Tibial nerve (tissue), 4 donors: ENCODE measurements at regions not wholly inside any gene's neighbourhood (a gene's known extent, or its start where the extent isn't known, plus 50 kb on each side); places are given as distances from the start of the nearest gene placed in this dataset.

Experiments used
- DNase-seq, 2 donors: peaks; one replicate each; pipeline ENCODE4 v3.0.0-alpha.2; 2019; ENCODE audit warnings: low spot score in 2 of 2
- H3K27ac ChIP-seq, 4 donors: fragments of 200-600 bp; sonication (generic) in 3 of 4; one replicate each; pipeline ENCODE4 v1.5.1; 2017 to 2019; ENCODE audit warnings: mild to moderate bottlenecking in 1 of 4
- H3K27me3 ChIP-seq, 2 donors: fragments of 200-600 bp; sonication (generic) in 1 of 2; one replicate each; pipeline versions ENCODE4 v1.5.1 to v1.6.0; 2017 to 2019
- H3K36me3 ChIP-seq, 3 donors: fragments of 200-600 bp; sonication (generic); one replicate each; pipeline ENCODE4 v1.5.1; 2018 to 2019
- H3K4me1 ChIP-seq, 4 donors: fragments of 200-600 bp; sonication (generic) in 3 of 4; one replicate each; pipeline ENCODE4 v1.5.1; 2017 to 2019
- H3K4me3 ChIP-seq, 4 donors: fragments of 200-600 bp; sonication (generic) in 3 of 4; one replicate each; pipeline ENCODE4 v1.5.1; 2017 to 2019; ENCODE audit warnings: mild to moderate bottlenecking in 1 of 4, moderate library complexity in 1 of 4
- H3K9me3 ChIP-seq, 4 donors: fragments of 200-600 bp; sonication (generic) in 3 of 4; one replicate each; pipeline ENCODE4 v1.5.1; 2017 to 2019
- CTCF ChIP-seq, 5 experiments: fragments of 200-600 bp in 3 of 5; fragments of 450-650 bp in 2 of 5; sonication (generic) in 3 of 5; IDR thresholded peaks; one replicate each; pipeline ENCODE4 v1.5.1; 2016 to 2019; ENCODE audit warnings: antibody characterized with exemption in 5 of 5, mild to moderate bottlenecking in 3 of 5, moderate library complexity in 2 of 5
- EP300 ChIP-seq, 2 donors: sonication (generic); formaldehyde crosslinking; IDR thresholded peaks; one replicate each; pipeline ENCODE4 v1.6.1; 2017; ENCODE audit warnings: antibody characterized with exemption in 2 of 2, mild to moderate bottlenecking in 1 of 2
- POLR2A ChIP-seq, 2 donors: fragments of 450-650 bp; IDR thresholded peaks; one replicate each; pipeline ENCODE4 v1.6.1; 2017; ENCODE audit warnings: antibody characterized with exemption in 2 of 2, mild to moderate bottlenecking in 2 of 2, moderate library complexity in 2 of 2
- WGBS, 2 donors: methylation state at CpG; one replicate each; pipeline ENCODE4 v1.1.5; 2018; 5-methylcytosine and 5-hydroxymethylcytosine counted together

GRCh38 chr12:131367983-131368667 lies 342.8 kb upstream of the SFSWAP start:
- no peak for DNase-seq
- H3K4me1 ChIP-seq, result peaks cover 0 to 33% (median 0%) of the 10 kb centered on the region in 4 donors
- H3K27me3 ChIP-seq, result peaks cover 0 to 3% of the 10 kb centered on the region in 2 donors
- H3K27ac ChIP-seq, result peak overlapping the region in 2 of 4 donors; percentile 82 to 88
- H3K4me3 ChIP-seq, result no peak overlapping the region
- H3K36me3 ChIP-seq, result no peaks in the 10 kb centered on the region
- no peak for TF ChIP-seq POLR2A (IDR thresholded peaks at IDR 0.05)
- TF ChIP-seq CTCF (IDR thresholded peaks at IDR 0.05), result no peak
- no peak for TF ChIP-seq EP300 (IDR thresholded peaks at IDR 0.05)
- 76 to 82% methylated on average over 12 of the region's 12 CpGs for WGBS, 2 donors
- no peaks in the 10 kb centered on the region for H3K9me3 ChIP-seq

GRCh38 chr12:131368668-131369071 lies 342.2 kb upstream of the SFSWAP start:
- Histone ChIP-seq H3K27ac (peak overlapping the region in 2 of 4 donors; percentile 82 to 88), H3K4me1 (peaks cover 0 to 33% (median 0%) of the 10 kb centered on the region in 4 donors), H3K27me3 (peaks cover 0 to 3% of the 10 kb centered on the region in 2 donors), H3K36me3 (no peaks in the 10 kb centered on the region), H3K9me3 (no peaks in the 10 kb centered on the region), H3K4me3 (no peak overlapping the region)
- no peak for DNase-seq
- no peak for TF ChIP-seq POLR2A (IDR thresholded peaks at IDR 0.05)
- TF ChIP-seq EP300 (IDR thresholded peaks at IDR 0.05), result no peak
- TF ChIP-seq CTCF (IDR thresholded peaks at IDR 0.05), result no peak
- 93 to 95% methylated on average over 3 to 5 of the region's 5 CpGs for WGBS, 2 donors

GRCh38 chr12:131369094-131369845 lies 341.6 kb upstream of the SFSWAP start:
- H3K4me1 ChIP-seq, result peaks cover 0 to 33% (median 0%) of the 10 kb centered on the region in 4 donors
- H3K27ac ChIP-seq, result peak overlapping the region in 2 of 4 donors; percentile 82 to 88
- H3K9me3 ChIP-seq, result no peaks in the 10 kb centered on the region
- TF ChIP-seq POLR2A (IDR thresholded peaks at IDR 0.05), result no peak
- no peak for DNase-seq
- H3K27me3 ChIP-seq, result peaks cover 0 to 3% of the 10 kb centered on the region in 2 donors
- H3K36me3 ChIP-seq, result no peaks in the 10 kb centered on the region
- no peak overlapping the region for H3K4me3 ChIP-seq
- 77 to 79% methylated on average over 17 of the region's 18 CpGs for WGBS, 2 donors

GRCh38 chr12:131370321-131370720 lies 340.6 kb upstream of the SFSWAP start:
- no peaks in the 10 kb centered on the region for H3K9me3 ChIP-seq
- no peak for DNase-seq
- H3K4me3 ChIP-seq, result no peak overlapping the region
- peak overlapping the region in 2 of 4 donors; percentile 82 to 88 for H3K27ac ChIP-seq
- TF ChIP-seq CTCF (IDR thresholded peaks at IDR 0.05) (no peak), POLR2A (IDR thresholded peaks at IDR 0.05) (no peak), EP300 (IDR thresholded peaks at IDR 0.05) (no peak)
- no peaks in the 10 kb centered on the region for H3K36me3 ChIP-seq
- peaks cover 0 to 2% of the 10 kb centered on the region in 2 donors for H3K27me3 ChIP-seq
- WGBS, 2 donors, result 36 to 58% methylated on average over 8 of the region's 8 CpGs
- H3K4me1 ChIP-seq, result peaks cover 0 to 33% (median 0%) of the 10 kb centered on the region in 4 donors

- TF ChIP-seq POLR2A (IDR thresholded peaks at IDR 0.05), result no peak
- TF ChIP-seq EP300 (IDR thresholded peaks at IDR 0.05), result no peak
- TF ChIP-seq CTCF (IDR thresholded peaks at IDR 0.05), result no peak
- DNase-seq, result no peak
- Histone ChIP-seq H3K4me3 (peak overlapping the region in 2 of 4 donors; percentile 6 to 14), H3K9me3 (no peaks in the 10 kb centered on the region), H3K27me3 (no peaks in the 10 kb centered on the region), H3K4me1 (peaks cover 0 to 30% (median 0%) of the 10 kb centered on the region in 4 donors), H3K36me3 (no peaks in the 10 kb centered on the region), H3K27ac (peak overlapping the region in 2 of 4 donors; percentile 82 to 88)
- 66 to 77% methylated on average over 11 of the region's 11 CpGs for WGBS, 2 donors
Observed at GRCh38 chr12:131370791-131371347, 340.0 kb upstream of the SFSWAP start.
